ENCODE measurements at regions not wholly inside any gene's neighbourhood (a gene's known extent, or its start where the extent isn't known, plus 50 kb on each side); places are given as distances from the start of the nearest gene placed in this dataset.

GRCh38 chr5:26026044-26026443 is 1012.3 kb downstream of the CDH9 start:
- TF ChIP-seq POLR2AphosphoS5 (IDR thresholded peaks at IDR 0.05; ENCODE audit: low read depth, low read length) (no peak), CTCF (IDR thresholded peaks at IDR 0.05) (no peak), REST (IDR thresholded peaks at IDR 0.05; ENCODE audit: insufficient read depth in 1 of 2, low read depth in 2 of 2, low read length in 1 of 2) (no peak), TCF7L2 (IDR thresholded peaks at IDR 0.05; ENCODE audit: low read depth, low read length) (no peak)
